DOHH2 (cell line): ENCODE measurements at regions not wholly inside any gene's neighbourhood (a gene's known extent, or its start where the extent isn't known, plus 50 kb on each side); places are given as distances from the start of the nearest gene placed in this dataset.

Source experiments
- H3F3A ChIP-seq: fragments of 200-600 bp; sonication (generic), shearing (Covaris generic); 2 replicates; pipeline ENCODE4 v1.6.0; 2016; ENCODE audit warnings: antibody characterized with exemption, mild to moderate bottlenecking; ENCODE audit not compliant: control insufficient read depth, insufficient read depth
- H3K27ac ChIP-seq: fragments of 200-600 bp; sonication (generic); 2 replicates; pipeline ENCODE4 v1.5.1; 2014; ENCODE audit warnings: low read depth, mild to moderate bottlenecking, low read length, moderate library complexity
- H3K27me3 ChIP-seq: fragments of 200-600 bp; sonication (generic); 2 replicates; pipeline ENCODE4 v1.6.1; 2014; ENCODE audit warnings: mild to moderate bottlenecking, low read length, mixed read lengths; ENCODE audit not compliant: control insufficient read depth
- H3K36me3 ChIP-seq: fragments of 200-600 bp; sonication (generic); 2 replicates; pipeline ENCODE4 v1.6.1; 2014; ENCODE audit warnings: mild to moderate bottlenecking, low read length, moderate library complexity, mixed read lengths; ENCODE audit not compliant: control insufficient read depth
- H3K4me1 ChIP-seq: fragments of 200-600 bp; sonication (generic); 2 replicates; pipeline ENCODE4 v1.6.1; 2014; ENCODE audit warnings: mild to moderate bottlenecking, low read length, mixed read lengths; ENCODE audit not compliant: control insufficient read depth
- H3K4me2 ChIP-seq: fragments of 200-600 bp; sonication (generic); 2 replicates; pipeline ENCODE4 v1.6.0; 2014; ENCODE audit warnings: mild to moderate bottlenecking, low read length, moderate library complexity
- H3K4me3 ChIP-seq: fragments of 200-600 bp; sonication (generic); 2 replicates; pipeline ENCODE4 v1.5.1; 2014; ENCODE audit warnings: mild to moderate bottlenecking, low read length, mixed read lengths
- H3K79me2 ChIP-seq: fragments of 200-600 bp; sonication (generic); 2 replicates; pipeline ENCODE4 v1.6.1; 2014; ENCODE audit warnings: mild to moderate bottlenecking, low read length, mixed read lengths; ENCODE audit not compliant: control insufficient read depth
- H3K9me2 ChIP-seq: fragments of 200-600 bp; sonication (generic); replicated peaks from 2 replicates; pipeline ENCODE4 v1.6.1; 2014; ENCODE audit warnings: mild to moderate bottlenecking, low read length, mixed read lengths; ENCODE audit not compliant: control insufficient read depth
- H3K9me3 ChIP-seq: fragments of 200-600 bp; sonication (generic); 2 replicates; pipeline ENCODE4 v1.6.1; 2014; ENCODE audit warnings: antibody characterized with exemption, low read length, mixed read lengths; ENCODE audit not compliant: control insufficient read depth, insufficient read depth
- H4K20me1 ChIP-seq: fragments of 200-600 bp; sonication (generic); 2 replicates; pipeline ENCODE4 v1.6.0; 2014; ENCODE audit warnings: low read depth, mild to moderate bottlenecking, antibody characterized with exemption, low read length, moderate library complexity; ENCODE audit not compliant: control insufficient read depth, insufficient read depth
- CTCF ChIP-seq: fragments of 200-600 bp; sonication (generic); IDR thresholded peaks from one replicate; pipeline ENCODE4 v1.5.1; 2014; ENCODE audit warnings: antibody characterized with exemption, mild to moderate bottlenecking, low read depth, low read length; ENCODE audit not compliant: poor library complexity, severe bottlenecking
- EZH2phosphoT487 ChIP-seq: fragments of 200-600 bp; sonication (generic); IDR thresholded peaks from 2 replicates; pipeline ENCODE4 v1.6.1; 2017; ENCODE audit warnings: borderline replicate concordance, mild to moderate bottlenecking, antibody characterized with exemption, low read length, moderate library complexity, mixed read lengths

DNA sequence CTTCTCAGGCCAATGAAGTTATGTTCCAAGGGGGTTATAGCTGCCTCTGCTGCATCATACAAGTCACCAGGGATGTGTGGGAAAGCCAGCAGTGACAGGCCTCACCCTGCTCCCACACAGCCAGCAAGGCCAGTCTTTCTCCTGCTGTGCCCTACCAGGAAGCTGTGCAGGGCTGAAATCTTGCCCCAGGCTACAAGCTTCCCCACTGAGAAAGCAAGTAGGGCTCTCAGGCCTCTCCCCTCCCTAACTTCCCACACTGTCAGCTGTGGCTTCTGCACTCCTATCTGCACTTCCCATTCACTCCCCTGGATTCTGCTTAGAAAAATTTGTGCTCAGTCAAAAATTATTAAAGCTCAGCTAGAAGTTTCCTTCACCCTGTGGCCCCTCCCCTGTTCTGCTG lies 611.2 kb upstream of the ZNF608 start:
- no peaks in the 10 kb centered on the region for H3F3A ChIP-seq
- no peaks in the 10 kb centered on the region; the same call in 1 of the 2 replicates for H3K9me3 ChIP-seq
- H3K4me3 ChIP-seq: no peak overlapping the region
- H3K9me2 ChIP-seq: no peaks in the 10 kb centered on the region
- H3K36me3 ChIP-seq: no peaks in the 10 kb centered on the region
- no peak overlapping the region for H3K4me2 ChIP-seq
- H3K79me2 ChIP-seq: no peaks in the 10 kb centered on the region
- no peak overlapping the region for H3K27ac ChIP-seq
- no peaks in the 10 kb centered on the region for H3K4me1 ChIP-seq
- no peaks in the 10 kb centered on the region for H3K27me3 ChIP-seq
- no peak for TF ChIP-seq EZH2phosphoT487
- TF ChIP-seq CTCF: no peak
- H4K20me1 ChIP-seq: no peaks in the 10 kb centered on the region

DNA sequence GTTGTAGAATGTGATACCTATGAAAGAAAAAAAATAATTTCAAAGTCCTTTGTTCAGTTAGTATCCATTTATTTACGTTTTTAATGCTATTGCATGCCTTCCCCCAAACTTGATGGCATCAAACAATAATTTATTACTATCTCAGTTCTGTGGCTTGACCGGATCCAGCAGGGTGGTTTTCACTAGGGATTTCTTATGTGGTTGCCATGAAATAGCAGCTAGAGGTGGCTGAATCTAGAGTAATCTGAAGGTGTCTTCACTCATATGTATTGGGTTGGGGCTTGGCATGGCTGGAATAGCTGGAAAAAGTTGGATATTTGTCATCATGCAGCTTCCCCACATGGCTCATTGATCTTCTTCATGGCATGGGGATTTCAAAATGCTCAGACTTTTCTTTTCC lies 619.3 kb upstream of the ZNF608 start:
- Histone ChIP-seq H3K9me3 (no peaks in the 10 kb centered on the region), H3K4me3 (no peak overlapping the region), H3K36me3 (no peaks in the 10 kb centered on the region), H3K4me2 (no peak overlapping the region), H3K9me2 (no peaks in the 10 kb centered on the region), H4K20me1 (no peaks in the 10 kb centered on the region), H3K27ac (no peak overlapping the region), H3K79me2 (no peaks in the 10 kb centered on the region), H3K27me3 (no peaks in the 10 kb centered on the region), H3F3A (no peaks in the 10 kb centered on the region), H3K4me1 (no peaks in the 10 kb centered on the region)
- TF ChIP-seq EZH2phosphoT487 (no peak), CTCF (no peak)

DNA sequence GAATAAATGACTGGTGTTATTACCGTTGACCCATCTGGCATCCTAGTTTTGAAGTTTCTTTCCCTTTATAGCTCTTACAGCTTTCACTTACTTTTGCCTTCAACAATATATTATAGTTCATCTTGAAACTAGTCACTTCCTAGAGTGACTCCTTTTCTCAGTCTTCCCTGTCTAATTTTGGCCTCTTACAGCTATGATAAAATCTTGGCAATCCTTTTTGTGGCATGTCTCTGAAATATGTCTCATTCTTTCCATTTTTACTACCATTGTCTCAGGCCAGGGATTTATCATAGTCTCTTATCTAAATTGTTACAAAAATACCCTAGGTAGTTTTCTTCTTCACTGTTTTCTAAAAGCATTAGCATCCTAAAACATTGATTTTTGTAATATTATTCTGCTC lies 621.3 kb upstream of the ZNF608 start:
- no peaks in the 10 kb centered on the region for H3K4me1 ChIP-seq
- H3K27ac ChIP-seq: no peak overlapping the region
- no peaks in the 10 kb centered on the region for H3K9me2 ChIP-seq
- no peaks in the 10 kb centered on the region for H3K79me2 ChIP-seq
- H3K4me2 ChIP-seq: no peak overlapping the region
- H3K9me3 ChIP-seq: no peaks in the 10 kb centered on the region
- no peaks in the 10 kb centered on the region for H3F3A ChIP-seq
- no peaks in the 10 kb centered on the region for H3K27me3 ChIP-seq
- no peak overlapping the region for H3K4me3 ChIP-seq
- H3K36me3 ChIP-seq: no peaks in the 10 kb centered on the region
- TF ChIP-seq CTCF (no peak), EZH2phosphoT487 (no peak)
- H4K20me1 ChIP-seq: no peaks in the 10 kb centered on the region
